AML-193 (cell line): ENCODE measurements at regions not wholly inside any gene's neighbourhood (a gene's known extent, or its start where the extent isn't known, plus 50 kb on each side); places are given as distances from the start of the nearest gene placed in this dataset.
"Not testable (repeated sequence)": the region's sequence is repeated elsewhere in the genome, so short reads cannot be mapped to it uniquely, and the experiment has no call there.

ENCODE experiments used
- DNase-seq, 2 experiments: peaks; one replicate each; lab custom pipeline; 2025; lab: John Stamatoyannopoulos, UW

GRCh38 chr3:5545719-5546118 is 358.2 kb downstream of the EDEM1 start:
- DNase-seq, result no peak

GRCh38 chr3:5553203-5553602 is 365.7 kb downstream of the EDEM1 start:
- no peak for DNase-seq

- no peak for DNase-seq
Measured at GRCh38 chr3:5554245-5554747, 366.8 kb downstream of the EDEM1 start.

- no peak for DNase-seq
Measured at GRCh38 chr3:5560199-5560598, 372.7 kb downstream of the EDEM1 start.

GRCh38 chr3:5563537-5564277 is 376.2 kb downstream of the EDEM1 start:
- no peak for DNase-seq

GRCh38 chr3:5564278-5564666 is 376.8 kb downstream of the EDEM1 start:
- DNase-seq, result no peak

- DNase-seq, result no peak
Measured at GRCh38 chr3:5565026-5565425, 377.5 kb downstream of the EDEM1 start.

GRCh38 chr3:5567113-5567512 is 379.6 kb downstream of the EDEM1 start:
- DNase-seq, result no peak

- DNase-seq, result peak in 1 of 2 experiments; percentile 10
Measured at GRCh38 chr3:5568451-5568850, 380.9 kb downstream of the EDEM1 start.

- DNase-seq, result no peak
Measured at GRCh38 chr3:5569152-5569551, 381.6 kb downstream of the EDEM1 start.

- no peak for DNase-seq
Measured at GRCh38 chr3:5572168-5572567, 384.7 kb downstream of the EDEM1 start.

GRCh38 chr3:5576277-5577011 is 388.9 kb downstream of the EDEM1 start:
- DNase-seq, result no peak

GRCh38 chr3:5579139-5579602 is 391.7 kb downstream of the EDEM1 start:
- no peak for DNase-seq

- DNase-seq, result no peak
Measured at GRCh38 chr3:5579946-5580345, 392.4 kb downstream of the EDEM1 start.

- no peak for DNase-seq
Measured at GRCh38 chr3:5580826-5581225, 393.3 kb downstream of the EDEM1 start.

- no peak for DNase-seq
Measured at GRCh38 chr3:5581743-5582142, 394.2 kb downstream of the EDEM1 start.

GRCh38 chr3:5583920-5584319 is 396.4 kb downstream of the EDEM1 start:
- no peak for DNase-seq

- DNase-seq, result no peak
Measured at GRCh38 chr3:5585085-5585484, 397.6 kb downstream of the EDEM1 start.

- no peak for DNase-seq
Measured at GRCh38 chr3:5606884-5607472, 419.5 kb downstream of the EDEM1 start.

GRCh38 chr3:5607581-5607980 is 420.1 kb downstream of the EDEM1 start:
- DNase-seq, result no peak

GRCh38 chr3:5608971-5609370 is 421.5 kb downstream of the EDEM1 start:
- not testable (repeated sequence) for DNase-seq

GRCh38 chr3:5613599-5613998 is 426.1 kb downstream of the EDEM1 start:
- DNase-seq, result no peak

- no peak for DNase-seq
Measured at GRCh38 chr3:5616873-5617272, 429.4 kb downstream of the EDEM1 start.
